ENCODE measurements at regions not wholly inside any gene's neighbourhood (a gene's known extent, or its start where the extent isn't known, plus 50 kb on each side); places are given as distances from the start of the nearest gene placed in this dataset.

DNA sequence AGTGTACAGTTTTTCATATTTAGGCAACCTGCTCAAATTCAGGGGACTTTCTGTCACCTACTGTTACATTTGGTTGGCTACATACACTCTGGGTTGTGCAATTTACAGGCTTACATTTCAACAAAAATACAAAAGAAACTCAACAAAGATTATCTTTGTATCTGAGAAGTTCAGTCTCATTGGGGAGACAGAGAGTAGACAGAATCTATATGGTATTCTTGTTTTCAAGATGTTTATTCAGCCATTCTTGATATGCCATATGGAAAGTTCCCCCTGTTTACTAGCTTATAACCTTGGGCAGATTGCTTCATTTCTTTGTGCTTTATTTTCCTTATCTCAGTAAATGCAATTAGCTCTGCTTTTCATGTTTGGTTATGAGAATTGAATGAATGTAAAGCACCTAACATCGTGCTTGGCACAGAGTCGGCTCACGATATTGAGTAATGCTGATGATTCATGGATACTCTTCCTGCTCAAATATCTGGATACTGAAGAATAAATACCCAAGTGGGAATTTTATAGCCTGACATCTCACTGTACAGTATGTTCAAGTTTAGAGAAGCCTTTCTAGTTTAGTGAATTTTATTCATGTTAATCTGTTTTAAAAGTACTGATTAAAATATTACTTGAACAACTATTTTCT, 96.5 kb upstream of the PACRGL start:
- Histone ChIP-seq H3K4me3 (no peak overlapping the region), H3K27ac (no peak overlapping the region), H3K9me3 (no peaks in the 10 kb centered on the region), H3K27me3 (no peaks in the 10 kb centered on the region), H3K36me3 (no peaks in the 10 kb centered on the region), H3K4me1 (no peaks in the 10 kb centered on the region)
- intact Hi-C loops (cut with DNase I) = no loop called here
- TF ChIP-seq, protein P1, sequence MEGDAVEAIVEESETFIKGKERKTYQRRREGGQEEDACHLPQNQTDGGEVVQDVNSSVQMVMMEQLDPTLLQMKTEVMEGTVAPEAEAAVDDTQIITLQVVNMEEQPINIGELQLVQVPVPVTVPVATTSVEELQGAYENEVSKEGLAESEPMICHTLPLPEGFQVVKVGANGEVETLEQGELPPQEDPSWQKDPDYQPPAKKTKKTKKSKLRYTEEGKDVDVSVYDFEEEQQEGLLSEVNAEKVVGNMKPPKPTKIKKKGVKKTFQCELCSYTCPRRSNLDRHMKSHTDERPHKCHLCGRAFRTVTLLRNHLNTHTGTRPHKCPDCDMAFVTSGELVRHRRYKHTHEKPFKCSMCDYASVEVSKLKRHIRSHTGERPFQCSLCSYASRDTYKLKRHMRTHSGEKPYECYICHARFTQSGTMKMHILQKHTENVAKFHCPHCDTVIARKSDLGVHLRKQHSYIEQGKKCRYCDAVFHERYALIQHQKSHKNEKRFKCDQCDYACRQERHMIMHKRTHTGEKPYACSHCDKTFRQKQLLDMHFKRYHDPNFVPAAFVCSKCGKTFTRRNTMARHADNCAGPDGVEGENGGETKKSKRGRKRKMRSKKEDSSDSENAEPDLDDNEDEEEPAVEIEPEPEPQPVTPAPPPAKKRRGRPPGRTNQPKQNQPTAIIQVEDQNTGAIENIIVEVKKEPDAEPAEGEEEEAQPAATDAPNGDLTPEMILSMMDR (IDR thresholded peaks at IDR 0.05) = no peak
- TF ChIP-seq POLR2A (IDR thresholded peaks at IDR 0.05) = no peak
- 45 to 70% methylated on average over 3 of the region's 3 CpGs for WGBS, 2 donors
- no peak for DNase-seq

DNA sequence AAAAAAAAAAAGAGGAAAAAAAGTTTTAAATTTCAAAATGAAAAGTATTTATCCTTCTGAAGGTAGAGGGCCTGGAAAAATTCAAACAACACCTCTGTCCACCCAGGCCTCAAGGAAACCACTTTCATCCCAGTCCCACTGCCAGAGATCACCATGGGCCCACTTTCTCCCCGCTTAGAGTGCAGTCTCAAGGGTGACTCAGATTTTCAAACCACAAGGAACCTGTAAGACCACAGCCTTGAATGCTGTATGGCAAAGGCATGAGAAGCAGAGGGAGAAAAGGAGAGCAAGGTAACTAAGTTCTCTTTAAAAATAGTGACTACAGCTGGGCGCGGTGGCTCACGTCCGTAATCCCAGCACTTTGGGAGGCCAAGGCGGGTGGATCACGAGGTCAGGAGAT, 87.9 kb upstream of the PACRGL start:
- intact Hi-C loops (cut with DNase I) = no loop called here
- Histone ChIP-seq H3K27me3 (no peaks in the 10 kb centered on the region), H3K27ac (no peak overlapping the region), H3K4me1 (no peaks in the 10 kb centered on the region), H3K4me3 (no peak overlapping the region), H3K9me3 (no peaks in the 10 kb centered on the region), H3K36me3 (no peaks in the 10 kb centered on the region)
- 77 to 84% methylated on average over 7 of the region's 7 CpGs for WGBS, 2 donors
- DNase-seq = no peak
- TF ChIP-seq POLR2A (IDR thresholded peaks at IDR 0.05) = no peak
- TF ChIP-seq, protein P1 (IDR thresholded peaks at IDR 0.05) = no peak

DNA sequence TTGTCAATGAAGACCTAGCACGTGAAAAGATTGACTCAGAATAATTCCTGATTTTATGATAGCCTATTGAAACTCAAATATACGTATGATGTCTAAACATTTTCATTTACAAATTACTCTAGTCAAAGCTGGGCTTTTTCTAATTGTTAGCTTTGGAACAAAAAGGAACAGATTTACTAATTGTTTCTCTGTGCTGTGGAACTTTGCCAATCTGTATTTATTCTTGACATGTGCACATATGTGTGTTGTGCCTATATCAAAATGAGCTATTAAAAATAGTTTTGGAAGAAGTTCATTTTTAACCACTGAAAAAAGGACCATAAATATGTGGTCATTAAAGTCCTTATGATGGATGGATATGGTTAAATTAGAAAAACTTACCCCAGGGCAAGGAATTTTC, 85.4 kb upstream of the PACRGL start:
- DNase-seq = no peak
- Histone ChIP-seq H3K27me3 (no peaks in the 10 kb centered on the region), H3K9me3 (no peaks in the 10 kb centered on the region), H3K4me1 (peaks cover 0 to 9% (median 0%) of the 10 kb centered on the region in 3 donors), H3K36me3 (no peaks in the 10 kb centered on the region), H3K27ac (no peak overlapping the region), H3K4me3 (no peak overlapping the region)
- TF ChIP-seq, protein P1 (IDR thresholded peaks at IDR 0.05) = no peak
- TF ChIP-seq POLR2A (IDR thresholded peaks at IDR 0.05) = no peak
- intact Hi-C loops (cut with DNase I) = no loop called here
- 72% methylated on average over 2 of the region's 2 CpGs for WGBS, 2 donors

DNA sequence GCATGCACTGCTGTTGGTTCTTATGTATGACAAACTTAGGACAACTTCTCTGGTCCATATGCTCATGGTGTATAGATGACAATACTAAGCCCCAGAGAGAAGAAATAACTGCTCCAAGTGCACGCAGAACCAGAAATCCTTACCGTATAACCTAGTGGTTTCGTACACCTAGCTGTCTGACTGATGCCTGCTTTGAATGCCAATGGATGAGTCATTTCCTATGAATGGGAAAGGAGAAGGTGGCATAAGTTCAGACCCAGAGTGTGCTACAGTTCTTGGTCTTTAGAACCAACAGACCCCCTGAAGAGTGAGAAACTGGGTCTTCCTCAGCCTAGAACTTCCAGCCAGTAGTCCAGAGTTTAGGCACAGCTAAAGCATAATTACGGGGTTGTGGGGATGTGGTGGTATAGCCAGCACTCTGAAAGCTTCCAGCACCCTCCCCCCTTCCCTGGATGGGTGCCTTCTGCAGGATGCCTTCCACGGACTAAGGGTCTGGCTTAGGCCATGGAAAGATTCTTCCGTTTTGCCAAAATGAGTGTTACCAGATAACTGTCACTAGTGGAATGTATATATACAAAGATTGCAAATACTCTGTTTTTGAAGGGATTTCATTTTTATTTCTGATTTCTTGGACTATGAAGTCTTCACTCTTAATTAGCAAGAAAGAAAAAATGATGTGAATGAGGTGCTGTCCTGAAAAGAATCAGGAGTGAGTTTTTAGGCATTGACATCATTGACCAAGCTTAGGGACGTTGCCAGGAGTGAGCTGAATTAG, 84.6 kb upstream of the PACRGL start:
- intact Hi-C loops (cut with DNase I) = no loop called here
- DNase-seq = no peak
- 63% methylated on average over 7 of the region's 7 CpGs for WGBS, 2 donors
- Histone ChIP-seq H3K9me3 (no peaks in the 10 kb centered on the region), H3K27me3 (no peaks in the 10 kb centered on the region), H3K4me3 (no peak overlapping the region), H3K4me1 (peaks cover 0 to 9% (median 0%) of the 10 kb centered on the region in 3 donors), H3K36me3 (no peaks in the 10 kb centered on the region), H3K27ac (no peak overlapping the region)
- TF ChIP-seq, protein P1 (IDR thresholded peaks at IDR 0.05) = no peak
- no peak for TF ChIP-seq POLR2A (IDR thresholded peaks at IDR 0.05)

DNA sequence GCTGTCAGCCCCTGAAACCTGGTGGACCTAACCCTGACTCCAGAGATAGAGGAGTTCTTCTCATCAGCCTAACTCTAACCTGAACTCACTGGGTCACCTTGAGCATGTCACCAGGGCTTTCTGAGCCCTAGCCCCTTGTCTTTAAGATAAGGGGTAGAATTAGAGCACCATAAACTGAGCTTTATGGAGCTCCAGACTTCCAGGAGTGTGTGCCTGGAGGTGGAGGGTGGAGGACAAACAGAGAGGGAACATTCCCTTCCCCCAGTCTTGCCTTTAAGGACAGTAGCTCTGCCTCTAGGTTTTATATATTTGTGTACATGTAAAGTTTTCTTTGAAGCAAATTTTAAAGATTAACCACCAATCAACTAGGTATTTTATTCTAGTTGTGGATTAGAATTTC, 83.9 kb upstream of the PACRGL start:
- no peak overlapping the region for H3K4me3 ChIP-seq
- no peaks in the 10 kb centered on the region for H3K27me3 ChIP-seq
- no peak overlapping the region for H3K27ac ChIP-seq
- no peaks in the 10 kb centered on the region for H3K36me3 ChIP-seq
- DNase-seq = no peak
- intact Hi-C loops (cut with DNase I) = no loop called here
- no peaks in the 10 kb centered on the region for H3K9me3 ChIP-seq
- H3K4me1 ChIP-seq = peaks cover 0 to 9% (median 0%) of the 10 kb centered on the region in 3 donors
- no peak for TF ChIP-seq POLR2A (IDR thresholded peaks at IDR 0.05)
- TF ChIP-seq, protein P1 (IDR thresholded peaks at IDR 0.05) = no peak
